ENCODE measurements at regions not wholly inside any gene's neighbourhood (a gene's known extent, or its start where the extent isn't known, plus 50 kb on each side); places are given as distances from the start of the nearest gene placed in this dataset.

DNA sequence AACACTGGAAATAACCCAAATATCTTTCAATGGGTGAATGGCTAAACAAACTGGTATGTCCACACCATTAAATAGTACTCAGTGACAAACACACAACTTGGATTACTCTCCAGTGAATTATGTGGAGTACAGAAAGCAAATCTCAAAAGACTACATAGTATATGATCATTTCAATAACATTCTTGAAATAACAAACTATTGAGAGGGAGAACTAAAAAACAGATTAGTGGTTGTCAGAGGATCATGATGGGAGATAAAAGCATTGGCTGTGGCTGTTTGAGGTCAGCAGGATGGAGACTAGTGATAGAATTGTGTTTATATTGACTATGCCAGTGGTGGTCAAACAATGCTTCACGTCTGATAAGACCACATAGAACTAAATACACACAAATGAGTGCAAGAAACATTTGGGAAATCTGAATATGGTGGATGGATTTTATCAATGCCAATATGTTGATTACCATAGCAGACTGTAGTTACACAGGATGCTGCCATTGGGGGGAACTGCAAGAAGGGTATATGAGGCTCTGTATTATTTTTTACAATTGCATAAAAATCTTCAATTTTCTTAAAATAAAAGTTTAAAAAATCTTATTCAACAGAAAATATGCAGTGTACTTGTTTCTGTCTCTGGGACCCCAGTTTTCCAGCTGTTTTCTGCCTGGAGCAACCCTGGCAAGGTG is 242.0 kb downstream of the TBXT start:
- H3K4me3 ChIP-seq (ENCODE audit: low read depth in 1 of 2, low read length in 2 of 2): no peak overlapping the region

DNA sequence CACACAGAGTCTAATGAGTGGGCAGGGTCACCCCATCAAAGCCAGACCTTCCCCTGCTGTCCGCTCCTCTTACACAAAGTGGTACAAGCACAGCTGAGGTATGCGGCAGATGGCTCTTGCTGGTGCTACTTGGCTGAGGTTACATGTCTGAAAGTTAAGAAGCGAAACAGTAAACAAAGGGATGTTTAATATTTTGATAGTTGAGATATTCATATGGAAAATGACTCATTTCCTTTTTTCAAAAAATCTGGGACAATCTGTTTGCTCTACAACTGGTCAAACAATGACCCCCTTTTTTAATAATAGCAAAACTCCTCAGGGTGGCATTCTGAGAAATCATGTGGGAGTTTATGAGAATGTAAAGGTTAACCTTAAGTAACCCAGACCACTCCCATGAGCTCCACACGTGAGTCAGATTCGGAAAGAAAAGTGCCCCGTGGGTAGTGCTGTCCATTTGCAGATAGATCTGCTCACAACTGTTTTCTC is 245.3 kb downstream of the TBXT start:
- Histone ChIP-seq H3K9me3 (ENCODE audit: low read length) (no peaks in the 10 kb centered on the region), H3K4me3 (ENCODE audit: low read depth in 1 of 2, low read length in 2 of 2) (no peak overlapping the region), H3K36me3 (ENCODE audit: insufficient read depth, low read length) (no peaks in the 10 kb centered on the region)

More for the DNA sequence above, 242.0 kb downstream of the TBXT start:
- H3K9me3 ChIP-seq (ENCODE audit: low read length): no peaks in the 10 kb centered on the region
- H3K27me3 ChIP-seq (ENCODE audit: control insufficient read depth in 1 of 2, insufficient read depth in 2 of 2, low read length in 2 of 2): no peaks in the 10 kb centered on the region
- H3K27ac ChIP-seq (ENCODE audit: low read depth, low read length): no peak overlapping the region
- no peak overlapping the region for H3K9ac ChIP-seq (ENCODE audit: low read length)
- H3K4me1 ChIP-seq (ENCODE audit: insufficient read depth, low read length): no peaks in the 10 kb centered on the region
- no peaks in the 10 kb centered on the region for H3K36me3 ChIP-seq (ENCODE audit: insufficient read depth, low read length)

DNA sequence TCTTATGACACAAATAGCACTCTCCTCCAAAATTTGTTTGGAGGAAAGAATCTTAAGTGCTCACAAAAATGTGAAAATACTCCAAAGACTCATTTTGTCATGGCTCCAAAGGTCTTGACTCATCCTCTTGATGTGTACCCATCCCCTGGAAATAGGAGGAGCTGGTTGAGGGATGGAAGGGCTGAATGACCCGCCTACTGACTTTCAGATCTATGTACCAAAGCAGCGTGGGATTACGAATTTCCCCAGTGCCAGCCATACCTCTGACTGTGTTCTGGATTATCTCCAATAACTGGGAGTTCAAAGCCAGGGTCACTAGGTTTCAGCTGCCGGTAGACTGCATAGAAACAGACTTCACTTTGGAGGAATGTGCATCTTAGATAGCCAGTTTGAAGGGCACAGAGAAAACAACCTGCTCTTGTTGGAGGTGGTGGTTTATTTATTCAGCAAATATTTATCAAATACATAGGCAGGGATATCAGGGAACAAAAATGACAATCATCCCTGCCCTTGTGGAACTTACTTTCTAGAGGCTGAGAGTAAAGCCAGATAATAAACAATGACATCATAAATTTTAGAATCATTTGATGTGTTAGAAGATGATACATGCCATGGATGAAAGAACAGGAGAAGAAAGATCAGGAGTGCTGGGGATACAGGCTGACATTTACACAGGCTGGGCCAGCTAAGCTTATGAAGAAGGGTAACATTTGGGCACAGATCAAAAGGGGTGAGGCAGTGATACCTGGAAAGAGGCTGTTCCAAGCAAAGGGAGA is 246.6 kb downstream of the TBXT start:
- Histone ChIP-seq H3K27ac (ENCODE audit: low read depth, low read length) (no peak overlapping the region), H3K9me3 (ENCODE audit: low read length) (no peaks in the 10 kb centered on the region), H3K4me1 (ENCODE audit: insufficient read depth, low read length) (no peaks in the 10 kb centered on the region), H3K9ac (ENCODE audit: low read length) (no peak overlapping the region), H3K27me3 (ENCODE audit: control insufficient read depth in 1 of 2, insufficient read depth in 2 of 2, low read length in 2 of 2) (no peaks in the 10 kb centered on the region), H3K36me3 (ENCODE audit: insufficient read depth, low read length) (no peaks in the 10 kb centered on the region), H3K4me3 (ENCODE audit: low read depth in 1 of 2, low read length in 2 of 2) (no peak overlapping the region)

More for the DNA sequence above, 245.3 kb downstream of the TBXT start:
- Histone ChIP-seq H3K27ac (ENCODE audit: low read depth, low read length) (no peak overlapping the region), H3K4me1 (ENCODE audit: insufficient read depth, low read length) (no peaks in the 10 kb centered on the region), H3K9ac (ENCODE audit: low read length) (no peak overlapping the region), H3K27me3 (ENCODE audit: control insufficient read depth in 1 of 2, insufficient read depth in 2 of 2, low read length in 2 of 2) (no peaks in the 10 kb centered on the region)

DNA sequence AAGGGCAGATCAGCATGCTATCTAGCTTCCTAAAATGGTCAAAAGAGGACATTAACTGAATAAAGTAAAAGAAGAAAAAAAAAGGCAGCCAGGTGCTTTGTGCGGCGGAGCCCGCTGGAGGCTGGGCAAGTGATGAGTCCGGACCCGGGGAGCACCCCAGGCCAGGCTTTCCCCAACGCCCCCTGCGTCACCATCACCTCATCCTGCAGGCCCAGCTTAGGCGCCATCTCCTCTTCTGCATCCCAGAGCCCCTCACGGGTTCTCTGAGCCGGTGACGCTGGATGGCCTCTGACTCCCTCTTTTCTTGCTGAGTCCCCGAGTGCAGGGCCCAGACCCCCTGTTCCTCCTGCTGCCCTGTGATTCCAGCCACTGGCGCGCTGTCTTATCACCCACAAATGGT is 250.1 kb downstream of the TBXT start:
- Histone ChIP-seq H3K9ac (ENCODE audit: low read length) (no peak overlapping the region), H3K36me3 (ENCODE audit: insufficient read depth, low read length) (no peaks in the 10 kb centered on the region), H3K9me3 (ENCODE audit: low read length) (no peaks in the 10 kb centered on the region), H3K27ac (ENCODE audit: low read depth, low read length) (no peak overlapping the region), H3K4me3 (ENCODE audit: low read depth in 1 of 2, low read length in 2 of 2) (no peak overlapping the region), H3K27me3 (ENCODE audit: control insufficient read depth in 1 of 2, insufficient read depth in 2 of 2, low read length in 2 of 2) (no peaks in the 10 kb centered on the region), H3K4me1 (ENCODE audit: insufficient read depth, low read length) (no peaks in the 10 kb centered on the region)

DNA sequence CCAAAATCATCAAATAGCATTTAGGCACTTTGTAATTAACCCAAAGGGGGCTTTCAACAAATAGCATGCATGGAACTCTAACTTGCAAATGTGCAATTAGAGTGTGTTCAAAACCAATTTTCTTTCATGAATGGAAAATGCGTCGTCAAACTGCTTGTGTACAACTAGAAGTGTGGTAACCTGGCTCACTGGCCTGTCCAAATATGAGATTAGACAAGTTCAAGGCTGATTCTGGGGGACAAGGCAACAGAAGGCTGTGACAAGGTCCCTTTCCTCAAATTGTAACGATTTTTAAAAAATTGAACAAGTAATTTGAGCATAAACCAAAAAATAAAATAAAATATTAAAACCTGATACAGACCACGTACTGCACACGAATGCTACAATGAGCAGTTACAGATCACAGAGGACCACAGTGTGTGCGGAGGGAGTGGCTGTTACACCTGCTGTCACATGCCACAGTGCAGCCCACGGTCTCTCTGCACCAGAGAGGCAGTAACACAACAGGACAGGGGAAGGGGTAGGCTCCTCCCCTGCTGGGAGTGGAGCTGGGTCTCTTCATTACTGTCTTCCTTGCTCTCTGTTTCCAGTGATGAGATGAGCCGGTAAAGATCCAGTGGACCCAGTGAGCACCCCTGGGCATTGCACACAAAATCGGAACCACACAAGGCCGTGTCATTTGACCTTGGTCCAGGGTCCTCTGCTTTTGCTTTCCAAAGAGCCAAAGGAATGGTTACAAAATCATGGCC is 252.2 kb upstream of the PDE10A start:
- Histone ChIP-seq H3K9ac (ENCODE audit: low read length) (no peak overlapping the region), H3K27ac (ENCODE audit: low read depth, low read length) (no peak overlapping the region), H3K36me3 (ENCODE audit: insufficient read depth, low read length) (no peaks in the 10 kb centered on the region), H3K4me1 (ENCODE audit: insufficient read depth, low read length) (no peaks in the 10 kb centered on the region), H3K27me3 (ENCODE audit: control insufficient read depth in 1 of 2, insufficient read depth in 2 of 2, low read length in 2 of 2) (no peaks in the 10 kb centered on the region), H3K4me3 (ENCODE audit: low read depth in 1 of 2, low read length in 2 of 2) (no peak overlapping the region), H3K9me3 (ENCODE audit: low read length) (no peaks in the 10 kb centered on the region)

DNA sequence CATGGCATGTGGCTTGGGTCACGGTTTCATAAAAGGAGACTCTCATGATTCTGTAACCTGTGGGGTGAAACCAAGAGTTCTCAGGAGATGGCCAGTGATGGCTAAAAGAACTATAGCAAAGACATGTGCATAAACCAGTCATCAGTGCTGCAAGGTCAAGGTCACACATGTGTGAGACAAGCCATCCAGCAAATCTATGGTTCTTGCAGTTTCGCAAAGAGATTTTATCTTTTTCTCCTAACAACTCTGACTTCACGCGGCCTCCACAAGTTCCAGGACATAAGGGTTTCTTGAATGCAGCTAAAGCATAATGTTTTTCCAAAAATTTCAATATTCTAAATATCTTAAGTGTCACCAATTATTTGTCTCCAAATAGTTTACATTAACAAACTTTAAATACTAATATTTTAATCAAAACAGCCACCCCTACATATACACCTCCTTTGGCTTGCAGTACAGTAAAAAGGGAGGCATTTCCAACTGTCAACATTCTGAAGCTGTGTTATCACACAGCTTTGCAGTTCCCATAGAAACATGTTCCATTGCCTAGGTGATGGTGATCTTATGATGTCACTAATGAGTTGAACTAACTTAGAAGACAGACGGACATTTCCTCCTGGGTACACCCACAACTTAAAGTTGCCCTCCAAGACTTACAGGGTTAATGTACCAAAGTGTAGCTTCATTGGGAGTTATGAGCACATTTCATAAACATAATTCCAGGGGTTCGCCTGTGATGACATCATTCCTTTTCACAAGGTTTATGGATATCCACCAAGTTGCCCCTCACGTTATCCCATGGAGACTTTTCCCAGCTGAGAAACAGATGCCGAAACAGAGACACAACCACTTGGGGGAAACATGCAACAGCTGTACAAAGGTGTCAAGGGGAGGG is 250.9 kb upstream of the PDE10A start:
- H3K27ac ChIP-seq (ENCODE audit: low read depth, low read length): no peak overlapping the region
- H3K27me3 ChIP-seq (ENCODE audit: control insufficient read depth in 1 of 2, insufficient read depth in 2 of 2, low read length in 2 of 2): no peaks in the 10 kb centered on the region
- no peak overlapping the region for H3K9ac ChIP-seq (ENCODE audit: low read length)
- no peaks in the 10 kb centered on the region for H3K36me3 ChIP-seq (ENCODE audit: insufficient read depth, low read length)
- H3K4me1 ChIP-seq (ENCODE audit: insufficient read depth, low read length): no peaks in the 10 kb centered on the region
- no peaks in the 10 kb centered on the region for H3K9me3 ChIP-seq (ENCODE audit: low read length)
- H3K4me3 ChIP-seq (ENCODE audit: low read depth in 1 of 2, low read length in 2 of 2): no peak overlapping the region

DNA sequence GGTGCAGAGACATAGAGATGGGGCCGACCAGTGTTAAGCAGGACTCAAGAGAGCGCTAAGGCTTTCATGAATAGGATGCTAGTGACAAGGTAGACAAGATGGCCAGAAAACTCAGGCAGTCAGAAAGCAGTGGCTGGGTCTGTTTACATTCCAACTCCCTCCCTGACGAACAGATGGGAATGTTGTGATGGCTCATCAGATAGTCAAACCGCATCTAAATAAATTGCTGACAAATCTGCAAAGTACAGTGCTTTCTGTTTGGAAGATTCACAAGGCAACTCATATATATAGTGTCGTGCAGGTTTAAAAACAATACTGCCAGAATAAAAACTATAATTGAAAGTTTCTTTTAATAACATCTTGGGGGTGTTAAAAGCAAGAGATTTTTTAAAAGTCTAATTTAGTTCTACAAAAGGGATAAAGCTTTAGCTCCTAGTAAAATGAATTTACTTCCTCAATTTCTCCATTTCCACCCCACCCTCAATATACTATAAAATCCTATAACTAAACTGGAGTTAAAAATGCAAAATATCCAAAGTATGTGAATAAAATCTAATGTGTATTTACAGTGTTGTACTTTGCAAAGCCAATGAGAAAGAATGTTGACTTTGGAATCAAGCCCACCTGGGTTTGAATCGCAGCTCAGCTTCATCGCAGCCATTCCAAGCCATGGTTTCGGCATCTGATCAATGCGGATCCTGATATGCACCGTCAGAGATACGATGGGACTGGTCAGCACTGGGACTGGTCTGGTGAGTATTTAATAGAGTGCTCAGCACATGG is 247.3 kb upstream of the PDE10A start:
- Histone ChIP-seq H3K9ac (ENCODE audit: low read length) (no peak overlapping the region), H3K27ac (ENCODE audit: low read depth, low read length) (no peak overlapping the region), H3K36me3 (ENCODE audit: insufficient read depth, low read length) (no peaks in the 10 kb centered on the region), H3K27me3 (ENCODE audit: control insufficient read depth in 1 of 2, insufficient read depth in 2 of 2, low read length in 2 of 2) (no peaks in the 10 kb centered on the region), H3K4me1 (ENCODE audit: insufficient read depth, low read length) (no peaks in the 10 kb centered on the region), H3K4me3 (ENCODE audit: low read depth in 1 of 2, low read length in 2 of 2) (no peak overlapping the region), H3K9me3 (ENCODE audit: low read length) (no peaks in the 10 kb centered on the region)

DNA sequence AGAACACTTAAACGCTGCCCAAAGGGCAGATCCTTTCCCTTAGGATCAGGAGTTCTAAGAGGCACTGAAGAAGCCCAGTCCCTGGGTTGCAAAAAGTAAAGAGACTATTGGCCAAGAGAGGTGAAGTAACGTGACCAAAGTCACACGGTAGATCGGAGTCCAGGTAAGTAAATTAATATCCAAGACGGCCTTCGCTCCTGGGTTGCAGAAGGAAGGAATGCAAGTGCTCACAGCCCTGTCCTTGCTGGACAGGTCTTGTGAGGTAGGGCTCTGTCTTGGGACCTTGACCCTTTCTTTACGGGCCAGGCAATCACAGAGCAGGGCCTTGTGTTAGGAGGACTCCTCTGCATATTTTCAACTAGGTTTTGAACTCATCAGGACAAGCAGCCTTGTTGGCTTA is 243.7 kb upstream of the PDE10A start:
- no peak overlapping the region for H3K4me3 ChIP-seq (ENCODE audit: low read depth in 1 of 2, low read length in 2 of 2)
- H3K27ac ChIP-seq (ENCODE audit: low read depth, low read length): no peak overlapping the region
- H3K9ac ChIP-seq (ENCODE audit: low read length): no peak overlapping the region
- no peaks in the 10 kb centered on the region for H3K36me3 ChIP-seq (ENCODE audit: insufficient read depth, low read length)
- H3K27me3 ChIP-seq (ENCODE audit: control insufficient read depth in 1 of 2, insufficient read depth in 2 of 2, low read length in 2 of 2): no peaks in the 10 kb centered on the region
- H3K9me3 ChIP-seq (ENCODE audit: low read length): no peaks in the 10 kb centered on the region
- no peaks in the 10 kb centered on the region for H3K4me1 ChIP-seq (ENCODE audit: insufficient read depth, low read length)

DNA sequence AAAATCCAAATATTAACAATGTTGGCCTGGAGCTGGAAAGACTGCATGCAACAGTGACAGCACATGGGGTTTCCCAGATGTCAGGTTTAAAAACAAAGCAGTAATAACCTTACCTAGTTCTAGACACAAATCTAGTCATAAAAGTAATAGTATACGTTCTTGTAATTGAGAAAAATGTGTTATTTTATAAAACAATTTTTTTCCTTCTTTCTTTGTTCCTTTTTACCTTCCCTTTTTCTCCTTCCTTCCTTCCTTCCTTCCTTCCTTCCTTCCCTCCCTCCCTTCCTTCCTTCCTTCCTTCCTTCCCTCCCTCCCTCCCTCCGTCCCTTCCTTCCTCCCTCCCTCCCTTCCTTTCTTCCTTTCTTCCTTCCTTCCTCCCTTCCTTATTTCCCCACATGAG is 242.7 kb upstream of the PDE10A start:
- Histone ChIP-seq H3K9me3 (ENCODE audit: low read length) (no peaks in the 10 kb centered on the region), H3K4me1 (ENCODE audit: insufficient read depth, low read length) (peaks cover 5% of the 10 kb centered on the region), H3K36me3 (ENCODE audit: insufficient read depth, low read length) (no peaks in the 10 kb centered on the region), H3K27ac (ENCODE audit: low read depth, low read length) (no peak overlapping the region), H3K4me3 (ENCODE audit: low read depth in 1 of 2, low read length in 2 of 2) (no peak overlapping the region), H3K9ac (ENCODE audit: low read length) (no peak overlapping the region), H3K27me3 (ENCODE audit: control insufficient read depth in 1 of 2, insufficient read depth in 2 of 2, low read length in 2 of 2) (no peaks in the 10 kb centered on the region)

DNA sequence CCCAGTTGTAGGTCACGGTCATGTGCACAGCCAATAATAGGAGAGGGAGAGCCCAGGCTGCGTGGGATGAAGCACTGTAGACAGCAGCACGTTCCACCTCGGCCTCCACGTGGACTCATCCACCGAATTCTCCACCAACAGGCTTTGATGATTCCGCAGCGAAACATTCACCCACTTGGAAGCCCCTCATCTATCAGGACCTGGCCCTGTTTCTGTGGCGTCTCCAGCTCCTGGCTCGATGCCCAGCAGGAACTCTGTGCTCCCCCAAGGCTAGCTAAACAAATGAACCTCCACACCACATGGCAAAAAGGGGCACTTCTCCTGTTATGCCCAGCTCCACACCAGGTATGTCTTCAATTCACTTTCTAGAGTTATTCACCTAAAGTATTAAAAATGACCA is 237.9 kb upstream of the PDE10A start:
- no peaks in the 10 kb centered on the region for H3K36me3 ChIP-seq (ENCODE audit: insufficient read depth, low read length)
- no peak overlapping the region for H3K9ac ChIP-seq (ENCODE audit: low read length)
- no peaks in the 10 kb centered on the region for H3K27me3 ChIP-seq (ENCODE audit: control insufficient read depth in 1 of 2, insufficient read depth in 2 of 2, low read length in 2 of 2)

More for the DNA sequence above, 237.9 kb upstream of the PDE10A start:
- H3K4me1 ChIP-seq (ENCODE audit: insufficient read depth, low read length): peaks cover 6% of the 10 kb centered on the region
- no peak overlapping the region for H3K4me3 ChIP-seq (ENCODE audit: low read depth in 1 of 2, low read length in 2 of 2)
- H3K9me3 ChIP-seq (ENCODE audit: low read length): no peaks in the 10 kb centered on the region
- no peak overlapping the region for H3K27ac ChIP-seq (ENCODE audit: low read depth, low read length)
